Aorta (tissue), 5 donors: ENCODE measurements at regions not wholly inside any gene's neighbourhood (a gene's known extent, or its start where the extent isn't known, plus 50 kb on each side); places are given as distances from the start of the nearest gene placed in this dataset.
A peak's percentile ranks its signal among the peaks of the same experiment; 100 is the strongest.

Experiments
- ATAC-seq: fragments of 200-7000 bp; cut with Tn5 transposase; one replicate; pipeline ENCODE4 v1.9.1; 2022; ENCODE audit warnings: moderate library complexity; ENCODE audit not compliant: low FRiP score
- DNase-seq, 2 donors: peaks; one replicate each; pipeline ENCODE4 v3.0.0-alpha.2; 2020
- H3K27ac ChIP-seq, 2 donors: one replicate each; pipeline ENCODE4 v1.5.1; 2013; ENCODE audit warnings: low read length in 2 of 2, mild to moderate bottlenecking in 2 of 2, moderate library complexity in 2 of 2, control low read depth in 1 of 2, inconsistent platforms in 1 of 2, low read depth in 1 of 2
- H3K27me3 ChIP-seq, 2 donors: one replicate each; pipeline ENCODE4 v1.6.1; 2013; ENCODE audit warnings: control low read depth in 1 of 2, low read length in 1 of 2, mild to moderate bottlenecking in 1 of 2, moderate library complexity in 1 of 2; ENCODE audit not compliant: insufficient read depth in 2 of 2, control insufficient read depth in 1 of 2
- H3K36me3 ChIP-seq, 2 donors: one replicate each; pipeline ENCODE4 v1.6.1; 2013; ENCODE audit warnings: control low read depth in 1 of 2, low read length in 1 of 2, mild to moderate bottlenecking in 1 of 2; ENCODE audit not compliant: insufficient read depth in 2 of 2, control insufficient read depth in 1 of 2
- H3K4me1 ChIP-seq, 2 donors: one replicate each; pipeline ENCODE4 v1.6.1; 2013; ENCODE audit warnings: low read length in 2 of 2, control low read depth in 1 of 2, mild to moderate bottlenecking in 1 of 2, moderate library complexity in 1 of 2; ENCODE audit not compliant: insufficient read depth in 2 of 2, control insufficient read depth in 1 of 2
- H3K4me3 ChIP-seq, 2 donors: one replicate each; pipeline ENCODE4 v1.5.1; 2013; ENCODE audit warnings: low read length in 2 of 2, control low read depth in 1 of 2, mild to moderate bottlenecking in 1 of 2
- H3K9me3 ChIP-seq: one replicate; pipeline ENCODE4 v1.6.1; 2013; ENCODE audit warnings: mild to moderate bottlenecking, low read length; ENCODE audit not compliant: control insufficient read depth
- WGBS, 2 donors: extraction: QIAGEN DNeasy Blood & Tissue Kit; methylation state at CpG; one replicate each; pipeline ENCODE4 v1.1.7; 2013; 5-methylcytosine and 5-hydroxymethylcytosine counted together
- intact Hi-C, 2 donors: fragments of 100-400 bp; cut with DNase I; formaldehyde crosslinking; loops; one replicate each; pipeline versions ENCODE4 v1.14.2 to v1.15.0; 2022
- donor health status: healthy with polysubstance abuse.
- donor health status: Bipolar disorder and iron deficiency.
- donor health status: DM: no; HTN: no; CAD: no.
- donor health status: DM: no; HTN: no; CAD: no.
- donor health status: DM: yes; HTN: yes; CAD: no.

DNA sequence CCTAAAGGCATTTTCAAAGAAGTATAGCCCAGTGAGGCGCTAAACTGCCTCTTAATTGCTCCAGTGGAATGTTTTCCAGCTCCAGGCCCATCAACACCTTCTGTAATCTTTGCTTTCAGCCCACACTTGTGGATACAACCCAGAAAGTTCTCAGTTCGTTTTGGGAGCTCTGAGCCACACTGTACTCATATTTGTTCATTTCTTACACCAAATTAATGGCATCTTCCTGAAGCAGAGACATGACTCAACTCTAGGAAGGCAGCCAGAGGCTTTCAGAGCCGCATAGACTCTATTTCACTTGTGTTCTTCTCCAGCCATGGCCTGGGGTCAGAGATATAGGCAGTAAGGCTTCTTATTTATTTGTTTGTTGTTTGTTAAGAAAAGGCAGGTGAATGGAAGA is 175.5 kb upstream of the NCAM1 start:
- ATAC-seq (peak; percentile 73), DNase-seq (peak in 1 of 2 donors; percentile 69)
- WGBS, 2 donors = 5% methylated on average over 3 of the region's 3 CpGs
- H3K4me3 ChIP-seq = no peak overlapping the region
- H3K36me3 ChIP-seq = no peaks in the 10 kb centered on the region
- peak overlapping the region in 1 of 2 donors; percentile 84 for H3K27ac ChIP-seq
- H3K27me3 ChIP-seq = no peaks in the 10 kb centered on the region
- H3K4me1 ChIP-seq = peaks cover 3 to 9% of the 10 kb centered on the region in 2 donors
- H3K9me3 ChIP-seq = no peaks in the 10 kb centered on the region
- intact Hi-C loops = no loop called here

DNA sequence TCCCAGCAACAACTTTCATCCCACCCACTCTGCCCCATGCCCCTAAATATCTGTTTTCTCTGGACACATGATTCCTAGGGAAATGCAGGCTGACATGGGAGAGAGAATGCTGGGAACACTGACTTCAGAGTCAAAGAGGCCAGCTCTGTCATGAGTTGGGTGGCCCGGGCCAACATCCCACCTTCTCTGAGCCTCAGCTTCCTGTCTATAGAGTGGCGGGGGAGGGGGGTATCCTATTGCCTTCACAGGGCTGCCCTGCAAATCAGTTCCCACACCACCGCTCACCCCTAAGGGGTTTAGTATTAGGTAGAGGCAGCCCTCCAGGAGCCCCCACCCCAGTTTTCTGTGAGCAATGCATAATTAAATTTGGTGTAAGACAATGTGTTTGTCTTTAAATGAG is 175.0 kb upstream of the NCAM1 start:
- Histone ChIP-seq H3K4me1 (peaks cover 3 to 9% of the 10 kb centered on the region in 2 donors), H3K27ac (peak overlapping the region in 1 of 2 donors; percentile 84), H3K4me3 (no peak overlapping the region), H3K9me3 (no peaks in the 10 kb centered on the region), H3K36me3 (no peaks in the 10 kb centered on the region), H3K27me3 (no peaks in the 10 kb centered on the region)
- intact Hi-C loops = no loop called here
- 87 to 88% methylated on average over 3 of the region's 3 CpGs for WGBS, 2 donors
- ATAC-seq (no peak), DNase-seq (no peak)

- intact Hi-C loops = no loop called here
- ATAC-seq = no peak
- Histone ChIP-seq H3K4me1 (peaks cover 3 to 9% of the 10 kb centered on the region in 2 donors), H3K27me3 (no peaks in the 10 kb centered on the region), H3K9me3 (no peaks in the 10 kb centered on the region), H3K36me3 (no peaks in the 10 kb centered on the region), H3K27ac (no peak overlapping the region), H3K4me3 (no peak overlapping the region)
- WGBS, 2 donors = 46 to 58% methylated on average over 5 of the region's 5 CpGs
- DNase-seq = no peak
These were observed 174.2 kb upstream of the NCAM1 start for GRCh38 chr11:112786886-112787530.

- ATAC-seq = no peak
- no peaks in the 10 kb centered on the region for H3K36me3 ChIP-seq
- DNase-seq = no peak
- intact Hi-C loops = no loop called here
- WGBS, 2 donors = 66 to 75% methylated on average over 3 of the region's 3 CpGs
- peaks cover 3 to 5% of the 10 kb centered on the region in 2 donors for H3K4me1 ChIP-seq
- H3K4me3 ChIP-seq = no peak overlapping the region
- H3K9me3 ChIP-seq = no peaks in the 10 kb centered on the region
- H3K27ac ChIP-seq = no peak overlapping the region
- no peaks in the 10 kb centered on the region for H3K27me3 ChIP-seq
These were observed 171.7 kb upstream of the NCAM1 start for GRCh38 chr11:112789481-112789880.

DNA sequence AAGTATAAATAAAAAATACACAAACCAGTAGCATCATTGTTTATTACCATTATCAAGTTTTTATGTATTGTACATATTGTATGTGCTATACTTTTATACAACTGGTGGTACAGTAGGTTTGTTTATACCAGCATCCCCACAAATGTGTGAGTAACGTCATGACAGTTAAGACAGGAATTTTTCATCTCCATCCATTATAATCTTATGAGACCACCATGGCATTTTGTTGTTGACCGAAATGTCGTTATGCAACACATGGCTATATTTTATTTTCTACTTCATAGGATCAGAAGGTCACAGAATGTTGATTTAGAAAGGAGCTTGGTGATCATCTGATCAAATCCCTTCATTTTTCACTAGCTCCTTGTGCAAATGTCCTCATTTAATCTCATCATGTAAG is 170.9 kb upstream of the NCAM1 start:
- WGBS, 2 donors = 93% methylated on average over 3 of the region's 3 CpGs
- intact Hi-C loops = loop anchor here (10.0 kb wide), 3 partner anchors 175 to 495 kb away; partner anchors contain the start of gene NCAM1 (in 1 of the 2)
- DNase-seq = no peak
- Histone ChIP-seq H3K9me3 (no peaks in the 10 kb centered on the region), H3K4me3 (no peak overlapping the region), H3K27ac (no peak overlapping the region), H3K27me3 (no peaks in the 10 kb centered on the region), H3K4me1 (peaks cover 2 to 5% of the 10 kb centered on the region in 2 donors), H3K36me3 (no peaks in the 10 kb centered on the region)
- no peak for ATAC-seq

DNA sequence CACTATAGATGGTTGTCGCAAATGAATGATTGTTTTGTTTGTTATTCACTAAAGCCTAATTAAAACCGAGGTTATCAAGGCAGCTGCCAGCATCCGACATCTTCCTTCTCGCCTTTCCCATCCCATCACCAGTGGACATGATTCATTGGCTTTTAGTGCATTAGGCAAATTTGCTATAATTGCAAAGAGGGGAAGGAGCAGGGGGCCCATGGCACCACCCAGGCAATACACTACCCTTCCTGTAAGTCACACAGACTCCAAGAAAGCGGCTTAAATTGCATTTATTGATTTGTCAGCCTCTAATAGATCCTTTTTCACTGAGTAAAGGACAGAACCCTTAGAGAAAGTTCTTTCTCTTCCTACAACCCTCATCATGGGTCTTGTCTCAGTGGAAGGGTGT is 169.2 kb upstream of the NCAM1 start:
- 93 to 96% methylated on average over 5 of the region's 5 CpGs for WGBS, 2 donors
- no peak for ATAC-seq
- intact Hi-C loops = loop anchor here (10.0 kb wide), 3 partner anchors 173 to 497 kb away; partner anchors contain the start of gene NCAM1 (in 1 of the 2)

DNA sequence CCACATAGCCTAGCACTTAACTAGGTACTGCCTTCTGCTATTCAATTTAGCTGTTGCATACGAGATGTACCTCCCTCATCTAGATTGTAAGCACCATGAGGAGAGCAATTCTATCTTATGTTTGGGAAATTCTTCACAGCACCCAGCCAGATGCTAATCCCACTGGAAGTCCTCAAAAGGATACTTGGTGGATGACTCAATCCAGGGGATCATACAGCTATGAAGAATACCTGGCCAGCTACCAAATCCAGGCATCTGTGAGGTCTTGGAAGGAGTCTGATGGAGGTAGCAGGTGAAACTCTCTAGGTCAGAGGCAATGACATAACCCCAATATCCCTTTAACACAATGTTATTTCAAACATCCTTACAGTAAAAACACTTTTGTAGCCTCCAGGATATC is 167.8 kb upstream of the NCAM1 start:
- ATAC-seq = no peak
- H3K27ac ChIP-seq = peak overlapping the region in 1 of 2 donors; percentile 83

More for the DNA sequence above, 169.2 kb upstream of the NCAM1 start:
- Histone ChIP-seq H3K4me3 (no peak overlapping the region), H3K36me3 (no peaks in the 10 kb centered on the region), H3K9me3 (no peaks in the 10 kb centered on the region), H3K4me1 (no peaks in the 10 kb centered on the region), H3K27me3 (no peaks in the 10 kb centered on the region), H3K27ac (no peak overlapping the region)
- no peak for DNase-seq

GRCh38 chr11:112794331-112794846 is 166.8 kb upstream of the NCAM1 start:
- DNase-seq (no peak), ATAC-seq (peak; percentile 16)
- no peaks in the 10 kb centered on the region for H3K27me3 ChIP-seq
- no peaks in the 10 kb centered on the region for H3K4me1 ChIP-seq
- no peak overlapping the region for H3K4me3 ChIP-seq
- intact Hi-C loops = loop anchor here (10.0 kb wide), 3 partner anchors 170 to 500 kb away; partner anchors contain the start of gene NCAM1 (in 1 of the 2)
- H3K36me3 ChIP-seq = no peaks in the 10 kb centered on the region
- 4 to 9% methylated on average over 2 of the region's 2 CpGs for WGBS, 2 donors
- H3K27ac ChIP-seq = peak overlapping the region; percentile 32 to 83
- no peaks in the 10 kb centered on the region for H3K9me3 ChIP-seq

More for the DNA sequence above, 167.8 kb upstream of the NCAM1 start:
- H3K36me3 ChIP-seq = no peaks in the 10 kb centered on the region
- no peak overlapping the region for H3K4me3 ChIP-seq
- intact Hi-C loops = loop anchor here (10.0 kb wide), 3 partner anchors 171 to 499 kb away; partner anchors contain the start of gene NCAM1 (in 1 of the 2)
- H3K27me3 ChIP-seq = no peaks in the 10 kb centered on the region
- no peak for DNase-seq
- no peaks in the 10 kb centered on the region for H3K4me1 ChIP-seq
- 81 to 90% methylated on average over 1 of the region's 1 CpG for WGBS, 2 donors
- H3K9me3 ChIP-seq = no peaks in the 10 kb centered on the region
